GM18868 (cell line): ENCODE measurements at regions not wholly inside any gene's neighbourhood (a gene's known extent, or its start where the extent isn't known, plus 50 kb on each side); places are given as distances from the start of the nearest gene placed in this dataset.
"Not testable (repeated sequence)": the region's sequence is repeated elsewhere in the genome, so short reads cannot be mapped to it uniquely, and the experiment has no call there.

ENCODE experiments used
- ATAC-seq: cut with Tn5 transposase; IDR thresholded peaks from one replicate; pipeline ENCODE4 v1.9.1; 2021; ENCODE audit warnings: mild to moderate bottlenecking, moderate library complexity; ENCODE audit not compliant: unreplicated experiment

- no peak for ATAC-seq
Measured at GRCh38 chr2:13332060-13332459, 615.3 kb downstream of the TRIB2 start.

GRCh38 chr2:13334071-13334470 lies 617.3 kb downstream of the TRIB2 start:
- not testable (repeated sequence) for ATAC-seq

DNA sequence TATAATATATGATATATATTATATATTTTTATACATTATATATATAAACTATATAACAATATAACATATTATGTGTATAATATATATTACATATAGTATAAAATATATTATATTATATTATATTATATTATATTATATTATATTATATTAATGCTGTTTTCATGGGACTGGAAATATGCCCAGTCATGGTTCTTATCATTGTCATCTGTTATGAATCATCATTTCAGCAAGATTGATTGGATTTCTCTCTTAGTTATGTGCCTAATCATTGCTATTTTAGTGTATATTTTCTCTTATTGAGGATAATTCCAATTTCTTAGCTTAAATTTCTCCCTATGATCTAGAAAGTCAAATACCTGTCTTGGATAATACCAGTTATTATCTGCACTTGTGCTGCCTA lies 617.8 kb downstream of the TRIB2 start:
- ATAC-seq, result no peak

GRCh38 chr2:13335862-13336535 lies 619.3 kb downstream of the TRIB2 start:
- no peak for ATAC-seq

DNA sequence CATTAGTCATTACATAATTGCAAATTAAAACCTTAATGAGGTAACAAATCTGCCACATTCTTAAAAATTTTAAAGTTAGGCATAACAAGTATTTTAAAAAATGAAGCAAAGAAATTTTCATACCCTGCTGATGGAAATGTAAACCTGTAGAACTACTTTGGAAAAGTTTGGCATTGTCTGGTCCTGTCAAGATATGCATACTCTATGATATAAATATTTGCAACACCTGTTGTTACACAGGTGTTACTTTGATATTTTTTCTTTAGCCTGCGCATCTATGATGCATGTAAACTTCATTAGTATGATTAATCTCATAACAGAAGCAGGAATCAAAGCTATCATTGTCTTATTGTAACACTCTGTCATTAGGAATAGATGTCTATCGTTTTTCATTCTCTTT lies 634.3 kb downstream of the TRIB2 start:
- no peak for ATAC-seq

DNA sequence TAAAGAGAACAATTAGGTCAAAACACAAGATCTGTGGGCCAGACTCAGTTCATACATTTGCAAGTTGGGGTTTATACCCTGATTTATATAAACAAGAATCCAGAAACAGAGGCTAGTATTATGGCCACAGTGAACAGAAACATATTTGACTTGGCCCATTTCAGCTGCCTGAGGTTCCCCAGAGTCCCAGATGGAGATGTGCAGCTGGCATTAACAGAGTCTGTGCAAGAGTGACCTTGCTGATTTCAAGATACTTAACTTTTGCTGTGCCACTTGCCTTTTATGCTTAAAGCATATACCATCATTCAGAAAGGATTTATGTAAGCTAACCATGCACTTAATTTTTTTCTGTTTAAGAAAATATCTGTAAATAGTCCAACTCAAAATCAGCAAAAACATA lies 636.3 kb downstream of the TRIB2 start:
- ATAC-seq, result no peak

- ATAC-seq, result no peak
Measured at GRCh38 chr2:13354031-13354430, 637.3 kb downstream of the TRIB2 start.

- not testable (repeated sequence) for ATAC-seq
Measured at GRCh38 chr2:13381928-13382327, 665.2 kb downstream of the TRIB2 start.

DNA sequence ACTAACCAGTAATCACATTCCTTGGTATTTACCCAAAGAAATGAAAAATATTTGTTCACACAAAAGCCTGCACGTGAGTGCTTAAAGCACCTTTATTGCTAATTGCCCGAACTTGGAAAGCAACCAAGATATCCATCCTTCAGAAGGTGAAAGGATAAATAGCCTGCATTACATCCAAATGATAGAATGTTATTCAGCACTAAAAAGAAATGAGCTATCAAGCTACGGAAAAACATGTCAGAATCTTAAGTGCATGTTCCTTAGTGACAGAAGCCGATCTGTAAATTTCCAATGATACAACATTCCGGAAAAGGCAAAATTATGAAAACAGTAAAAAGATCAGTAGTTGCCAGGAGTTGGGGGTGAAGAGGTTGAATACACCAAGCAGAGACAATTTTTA lies 672.4 kb downstream of the TRIB2 start:
- ATAC-seq, result not testable (repeated sequence)

- ATAC-seq, result no peak
Measured at GRCh38 chr2:13390676-13391075, 673.9 kb downstream of the TRIB2 start.

DNA sequence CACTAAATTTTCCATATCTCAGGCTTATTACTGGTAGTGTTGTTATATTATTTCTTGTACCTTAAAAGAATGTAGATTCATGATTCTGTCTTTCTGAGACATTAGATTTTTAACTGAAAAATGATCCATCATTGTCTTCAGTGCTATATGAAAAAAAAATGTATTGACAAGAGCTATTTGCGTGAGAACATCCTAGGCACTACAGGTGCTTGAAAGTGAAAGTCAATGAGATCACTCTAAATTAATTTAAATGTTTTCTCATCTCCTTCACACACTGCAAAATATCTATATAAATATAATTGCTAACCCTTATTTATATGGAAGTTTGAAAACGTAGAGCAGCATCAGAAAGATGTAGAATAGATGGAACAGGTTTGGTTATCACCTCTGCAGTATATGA lies 684.6 kb downstream of the TRIB2 start:
- peak; percentile 56 for ATAC-seq

GRCh38 chr2:13413989-13414388 lies 697.3 kb downstream of the TRIB2 start:
- no peak for ATAC-seq

DNA sequence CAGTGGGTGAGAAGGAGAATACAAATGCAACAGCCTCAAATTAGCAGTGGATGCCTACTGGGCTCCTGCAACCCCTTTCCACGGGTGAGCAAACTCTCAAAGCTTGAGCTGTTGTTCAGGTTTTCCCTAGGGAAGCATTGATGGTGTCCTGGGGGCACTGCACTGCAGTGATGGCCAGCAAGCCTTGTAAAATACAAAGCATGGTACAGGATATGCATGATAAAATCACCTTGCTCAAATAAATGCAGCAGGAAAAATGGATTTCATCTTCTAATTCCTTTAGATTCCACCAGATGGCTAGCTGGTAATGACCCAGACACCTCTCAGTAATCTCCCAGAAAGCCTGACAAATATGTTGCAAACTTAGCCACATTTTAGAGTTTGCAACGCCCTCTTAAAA lies 698.2 kb downstream of the TRIB2 start:
- no peak for ATAC-seq

DNA sequence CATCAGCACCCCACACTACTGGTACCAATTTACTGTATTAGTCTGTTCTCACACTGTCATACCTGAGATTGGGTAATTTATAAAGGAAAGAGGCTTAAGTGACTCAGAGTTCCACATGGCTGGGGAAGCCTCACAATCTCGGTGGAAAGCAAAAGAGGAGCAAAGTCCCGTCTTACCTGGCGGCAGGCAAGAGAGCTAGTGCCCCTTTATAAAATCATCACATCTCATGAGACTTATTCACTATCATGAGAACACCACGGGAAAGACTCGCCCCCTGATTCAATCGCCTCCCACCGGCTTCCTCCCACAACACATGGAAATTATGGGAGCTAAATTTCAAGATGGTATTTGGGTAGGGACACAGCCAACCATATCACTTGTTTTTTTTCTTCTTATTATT lies 717.2 kb downstream of the TRIB2 start:
- ATAC-seq, result no peak

DNA sequence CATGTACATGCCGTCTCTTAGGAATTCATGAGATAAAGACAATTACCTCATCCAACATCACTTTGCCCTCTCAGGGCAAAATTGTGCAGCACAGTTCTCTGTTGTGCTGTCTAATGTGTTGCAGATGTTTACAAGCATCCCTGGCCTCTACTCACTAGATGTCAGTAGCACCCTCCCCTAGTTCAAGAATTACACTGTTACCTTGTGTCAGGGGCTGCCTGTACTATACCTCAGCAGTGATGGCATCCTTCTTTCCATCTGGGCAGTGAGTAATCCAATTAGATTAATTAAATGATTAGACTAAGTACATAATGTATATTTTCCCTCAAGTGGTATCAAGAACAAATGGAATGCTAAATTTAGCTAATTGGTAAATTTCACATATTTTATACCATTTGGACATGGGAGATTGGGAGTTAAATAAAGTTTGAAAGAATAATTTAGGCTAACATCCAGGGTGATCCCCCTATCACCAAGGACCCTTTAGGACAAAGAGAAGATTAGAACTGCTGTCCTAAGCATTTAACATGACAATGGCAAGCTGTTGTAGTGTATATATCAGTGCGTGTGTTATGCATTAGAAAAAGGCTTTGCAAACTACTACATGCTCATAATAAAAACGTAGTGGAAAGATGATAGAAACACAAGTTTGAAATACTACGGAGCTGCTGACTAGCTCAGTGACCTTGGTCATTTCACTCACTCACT lies 727.0 kb downstream of the TRIB2 start:
- ATAC-seq, result peak; percentile 91

DNA sequence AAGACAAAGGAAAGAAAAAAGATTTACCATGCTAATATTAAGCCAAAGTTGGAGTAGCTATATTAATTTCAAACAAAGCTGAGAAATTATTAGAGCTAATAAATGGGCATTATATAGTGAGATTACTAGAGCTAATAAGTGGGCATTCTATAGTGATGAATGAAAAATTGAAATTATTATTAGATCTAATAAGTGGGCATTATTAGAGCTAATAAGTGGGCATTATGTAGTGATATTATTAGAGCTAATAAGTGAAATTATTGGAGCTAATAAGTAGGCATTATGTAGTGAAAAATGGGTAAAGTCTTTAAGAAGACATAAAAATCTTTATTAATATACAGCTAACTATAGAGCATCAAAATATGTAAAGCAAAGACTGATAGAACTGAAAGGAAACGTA lies 745.7 kb downstream of the TRIB2 start:
- no peak for ATAC-seq

GRCh38 chr2:13466076-13466475 lies 749.3 kb downstream of the TRIB2 start:
- no peak for ATAC-seq

DNA sequence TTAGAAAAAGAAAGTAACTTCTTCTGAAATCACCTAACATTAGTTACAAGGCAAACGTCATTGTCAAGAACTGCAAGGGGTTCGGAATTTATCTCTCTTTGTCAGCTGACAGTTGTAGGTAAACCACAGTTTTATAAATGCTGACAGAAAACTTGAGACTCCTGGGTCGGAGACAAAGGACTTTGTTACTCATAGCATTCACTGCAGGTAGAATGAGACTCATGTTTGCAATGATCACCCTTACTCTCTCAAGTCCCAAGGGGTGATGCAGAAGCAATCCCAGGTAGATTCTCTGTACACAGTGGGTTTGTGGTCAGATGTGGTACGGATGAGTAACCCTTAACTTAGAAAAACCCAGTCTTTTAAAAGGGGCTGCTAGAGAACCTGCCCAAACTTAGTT lies 757.8 kb downstream of the TRIB2 start:
- peak; percentile 59 for ATAC-seq

DNA sequence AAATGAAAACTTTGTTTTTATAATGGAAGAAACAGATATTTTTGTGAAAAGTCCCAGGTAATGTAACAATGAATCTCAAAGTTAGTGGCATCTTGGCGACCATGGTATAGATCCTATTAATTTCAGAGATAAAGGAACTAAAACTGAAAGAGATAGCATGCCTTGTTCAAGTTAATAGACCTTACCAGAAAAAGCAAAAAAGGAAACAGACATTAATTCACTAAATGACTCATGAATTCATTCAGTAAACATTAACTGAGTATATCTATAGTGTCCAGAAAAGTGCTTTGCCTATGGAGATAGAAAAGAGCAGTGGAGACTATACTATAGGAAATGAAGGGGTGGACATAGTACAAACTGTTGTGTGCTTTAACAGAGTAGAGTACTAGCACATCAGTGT lies 763.3 kb downstream of the TRIB2 start:
- ATAC-seq, result peak; percentile 91

GRCh38 chr2:13481201-13481600 lies 764.5 kb downstream of the TRIB2 start:
- ATAC-seq, result no peak

DNA sequence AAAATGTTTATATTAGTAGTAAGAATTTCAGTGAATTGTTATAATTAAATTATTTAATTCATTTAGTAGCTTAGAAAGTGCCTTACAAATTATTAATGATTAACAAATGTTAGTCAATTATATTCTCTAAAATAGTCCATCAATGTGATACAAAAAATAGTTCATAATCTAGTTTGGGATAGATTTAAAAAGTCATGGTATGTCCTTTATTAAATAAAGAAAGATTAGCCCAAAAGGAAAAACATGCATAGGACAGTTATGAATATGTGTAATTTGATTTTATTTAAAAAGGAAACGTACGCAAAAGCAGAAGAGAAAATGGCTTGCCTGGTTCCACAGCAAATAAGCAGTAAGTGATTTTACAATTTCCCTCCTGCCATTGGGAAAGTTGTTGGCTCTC lies 768.5 kb downstream of the TRIB2 start:
- ATAC-seq, result no peak

GRCh38 chr2:13488965-13489364 lies 772.2 kb downstream of the TRIB2 start:
- ATAC-seq, result no peak

GRCh38 chr2:13492262-13492661 lies 775.5 kb downstream of the TRIB2 start:
- ATAC-seq, result no peak
